ENCODE measurements at regions not wholly inside any gene's neighbourhood (a gene's known extent, or its start where the extent isn't known, plus 50 kb on each side); places are given as distances from the start of the nearest gene placed in this dataset.

DNA sequence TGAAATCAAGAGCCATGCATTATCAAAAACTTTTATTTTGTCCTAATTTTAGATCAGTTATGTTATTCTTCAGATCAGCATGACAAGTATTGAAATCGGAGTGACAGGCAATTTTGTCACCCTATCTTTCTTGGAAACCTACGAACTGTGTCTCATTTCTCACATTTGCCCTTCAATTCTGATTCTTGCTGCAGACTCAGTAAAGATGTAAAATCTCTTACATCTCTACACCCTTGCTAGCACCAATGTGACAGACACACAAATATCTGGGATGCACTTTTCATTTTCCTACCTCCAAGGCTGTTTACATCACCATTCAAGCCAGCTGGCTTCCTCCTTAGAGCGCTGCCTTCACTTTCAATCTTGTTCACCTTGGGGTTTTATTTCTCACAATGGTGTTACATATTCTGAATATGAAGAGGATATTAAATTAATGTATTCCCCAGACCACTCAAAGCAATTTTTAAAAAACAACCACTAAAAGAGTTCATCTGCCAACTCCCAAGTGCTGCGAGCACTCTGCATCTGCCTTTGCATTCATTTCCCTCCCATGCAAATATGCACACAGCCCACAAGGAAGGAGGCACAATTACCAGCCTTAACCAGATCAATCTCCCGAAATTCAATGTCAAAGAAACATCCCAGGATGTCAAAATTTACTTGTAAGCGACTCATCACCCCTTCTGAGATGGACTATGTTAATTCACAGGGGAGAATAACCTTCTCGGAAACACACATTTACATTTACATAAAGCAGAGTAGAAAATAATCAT lies 164.3 kb downstream of the ENC1 start (continued):
- TF ChIP-seq ZNF114 (CRISPR knock-in tag; IDR thresholded peaks at IDR 0.05) = no peak
- TF ChIP-seq CREB1 (CRISPR knock-in tag; IDR thresholded peaks at IDR 0.05; ENCODE audit: low read depth) = no peak
- no peak for TF ChIP-seq EZH2 (IDR thresholded peaks at IDR 0.05; ENCODE audit: low read depth, unreplicated experiment)

- Histone ChIP-seq H3K36me3 (ENCODE audit: insufficient read depth) (no peaks in the 10 kb centered on the region), H3K27me3 (ENCODE audit: insufficient read depth) (no peaks in the 10 kb centered on the region), H3K4me1 (ENCODE audit: insufficient read depth) (peaks cover 13% of the 10 kb centered on the region), H3K9me2 (ENCODE audit: insufficient read depth) (peaks cover 3% of the 10 kb centered on the region; the same call in 1 of the 2 replicates), H3F3A (replicated peaks; ENCODE audit: low read depth) (no peaks in the 10 kb centered on the region), H3K4me3 (no peak overlapping the region), H3K79me2 (replicated peaks; ENCODE audit: insufficient read depth) (no peaks in the 10 kb centered on the region), H4K20me1 (replicated peaks; ENCODE audit: insufficient read depth) (no peaks in the 10 kb centered on the region), H3K27ac (ENCODE audit: low read depth) (no peak overlapping the region), H3K4me2 (no peak overlapping the region), H2AFZ (no peak overlapping the region)
- Mint-ChIP-seq H3K36me3 (ENCODE audit: low read depth) (no peaks in the 10 kb centered on the region), H3K27me3 (ENCODE audit: insufficient read depth, low read depth, poor library complexity) (no peaks in the 10 kb centered on the region), H3K9me3 (no peaks in the 10 kb centered on the region), H3K4me1 (peaks cover 18% of the 10 kb centered on the region), H3K27ac (no peak overlapping the region), H3K4me3 (no peak overlapping the region)
- DNase-seq (ENCODE audit: low spot score) = no peak
- TF ChIP-seq ZNF114 (CRISPR knock-in tag; IDR thresholded peaks at IDR 0.05) (no peak), NANOG (IDR thresholded peaks at IDR 0.05; ENCODE audit: borderline replicate concordance) (no peak), CREB1 (CRISPR knock-in tag; IDR thresholded peaks at IDR 0.05; ENCODE audit: low read depth) (no peak), EZH2 (IDR thresholded peaks at IDR 0.05; ENCODE audit: low read depth, unreplicated experiment) (no peak), ZNF462 (CRISPR knock-in tag; IDR thresholded peaks at IDR 0.05) (no peak), STAT1 (IDR thresholded peaks at IDR 0.05; ENCODE audit: unreplicated experiment) (no peak), ZNF331 (CRISPR knock-in tag; IDR thresholded peaks at IDR 0.05; ENCODE audit: low read depth) (no peak), ETS1 (IDR thresholded peaks at IDR 0.05) (no peak)
- TF ChIP-seq, protein P1, sequence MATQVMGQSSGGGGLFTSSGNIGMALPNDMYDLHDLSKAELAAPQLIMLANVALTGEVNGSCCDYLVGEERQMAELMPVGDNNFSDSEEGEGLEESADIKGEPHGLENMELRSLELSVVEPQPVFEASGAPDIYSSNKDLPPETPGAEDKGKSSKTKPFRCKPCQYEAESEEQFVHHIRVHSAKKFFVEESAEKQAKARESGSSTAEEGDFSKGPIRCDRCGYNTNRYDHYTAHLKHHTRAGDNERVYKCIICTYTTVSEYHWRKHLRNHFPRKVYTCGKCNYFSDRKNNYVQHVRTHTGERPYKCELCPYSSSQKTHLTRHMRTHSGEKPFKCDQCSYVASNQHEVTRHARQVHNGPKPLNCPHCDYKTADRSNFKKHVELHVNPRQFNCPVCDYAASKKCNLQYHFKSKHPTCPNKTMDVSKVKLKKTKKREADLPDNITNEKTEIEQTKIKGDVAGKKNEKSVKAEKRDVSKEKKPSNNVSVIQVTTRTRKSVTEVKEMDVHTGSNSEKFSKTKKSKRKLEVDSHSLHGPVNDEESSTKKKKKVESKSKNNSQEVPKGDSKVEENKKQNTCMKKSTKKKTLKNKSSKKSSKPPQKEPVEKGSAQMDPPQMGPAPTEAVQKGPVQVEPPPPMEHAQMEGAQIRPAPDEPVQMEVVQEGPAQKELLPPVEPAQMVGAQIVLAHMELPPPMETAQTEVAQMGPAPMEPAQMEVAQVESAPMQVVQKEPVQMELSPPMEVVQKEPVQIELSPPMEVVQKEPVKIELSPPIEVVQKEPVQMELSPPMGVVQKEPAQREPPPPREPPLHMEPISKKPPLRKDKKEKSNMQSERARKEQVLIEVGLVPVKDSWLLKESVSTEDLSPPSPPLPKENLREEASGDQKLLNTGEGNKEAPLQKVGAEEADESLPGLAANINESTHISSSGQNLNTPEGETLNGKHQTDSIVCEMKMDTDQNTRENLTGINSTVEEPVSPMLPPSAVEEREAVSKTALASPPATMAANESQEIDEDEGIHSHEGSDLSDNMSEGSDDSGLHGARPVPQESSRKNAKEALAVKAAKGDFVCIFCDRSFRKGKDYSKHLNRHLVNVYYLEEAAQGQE (IDR thresholded peaks at IDR 0.05; ENCODE audit: unreplicated experiment) = no peak
- TF ChIP-seq, protein P2, sequence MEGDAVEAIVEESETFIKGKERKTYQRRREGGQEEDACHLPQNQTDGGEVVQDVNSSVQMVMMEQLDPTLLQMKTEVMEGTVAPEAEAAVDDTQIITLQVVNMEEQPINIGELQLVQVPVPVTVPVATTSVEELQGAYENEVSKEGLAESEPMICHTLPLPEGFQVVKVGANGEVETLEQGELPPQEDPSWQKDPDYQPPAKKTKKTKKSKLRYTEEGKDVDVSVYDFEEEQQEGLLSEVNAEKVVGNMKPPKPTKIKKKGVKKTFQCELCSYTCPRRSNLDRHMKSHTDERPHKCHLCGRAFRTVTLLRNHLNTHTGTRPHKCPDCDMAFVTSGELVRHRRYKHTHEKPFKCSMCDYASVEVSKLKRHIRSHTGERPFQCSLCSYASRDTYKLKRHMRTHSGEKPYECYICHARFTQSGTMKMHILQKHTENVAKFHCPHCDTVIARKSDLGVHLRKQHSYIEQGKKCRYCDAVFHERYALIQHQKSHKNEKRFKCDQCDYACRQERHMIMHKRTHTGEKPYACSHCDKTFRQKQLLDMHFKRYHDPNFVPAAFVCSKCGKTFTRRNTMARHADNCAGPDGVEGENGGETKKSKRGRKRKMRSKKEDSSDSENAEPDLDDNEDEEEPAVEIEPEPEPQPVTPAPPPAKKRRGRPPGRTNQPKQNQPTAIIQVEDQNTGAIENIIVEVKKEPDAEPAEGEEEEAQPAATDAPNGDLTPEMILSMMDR (conservative IDR thresholded peaks at IDR 0.05; ENCODE audit: low read depth in 2 of 2) = no peak
- no peak for ATAC-seq
Measured at GRCh38 chr5:74471875-74472274, 168.7 kb downstream of the ENC1 start.

Measured in GM23338 (cell line).